DMS 273 (cell line): ENCODE measurements at regions not wholly inside any gene's neighbourhood (a gene's known extent, or its start where the extent isn't known, plus 50 kb on each side); places are given as distances from the start of the nearest gene placed in this dataset.

ENCODE experiments used
- DNase-seq: peaks from one replicate; lab custom pipeline; 2025; ENCODE audit not compliant: unreplicated experiment; lab: John Stamatoyannopoulos, UW

GRCh38 chr4:138085736-138086305 is 156.3 kb downstream of the SLC7A11 start:
- no peak for DNase-seq

- DNase-seq: no peak
Observed at GRCh38 chr4:138078751-138079520, 163.2 kb downstream of the SLC7A11 start.

- DNase-seq: no peak
Observed at GRCh38 chr4:138078253-138078652, 163.9 kb downstream of the SLC7A11 start.

- DNase-seq: no peak
Observed at GRCh38 chr4:138076561-138076960, 165.6 kb downstream of the SLC7A11 start.

- no peak for DNase-seq
Observed at GRCh38 chr4:138070816-138071215, 171.3 kb downstream of the SLC7A11 start.

GRCh38 chr4:138063581-138063980 is 178.6 kb downstream of the SLC7A11 start:
- DNase-seq: no peak

GRCh38 chr4:138062929-138063328 is 179.2 kb downstream of the SLC7A11 start:
- DNase-seq: no peak

GRCh38 chr4:138056541-138056940 is 185.6 kb downstream of the SLC7A11 start:
- DNase-seq: no peak

GRCh38 chr4:138055890-138056289 is 186.3 kb downstream of the SLC7A11 start:
- no peak for DNase-seq

- no peak for DNase-seq
Observed at GRCh38 chr4:138053641-138054301, 188.4 kb downstream of the SLC7A11 start.

- no peak for DNase-seq
Observed at GRCh38 chr4:138052806-138053632, 189.1 kb downstream of the SLC7A11 start.

GRCh38 chr4:138051157-138051556 is 191.0 kb downstream of the SLC7A11 start:
- no peak for DNase-seq

GRCh38 chr4:138050601-138051000 is 191.5 kb downstream of the SLC7A11 start:
- no peak for DNase-seq

- no peak for DNase-seq
Observed at GRCh38 chr4:138049355-138049754, 192.8 kb downstream of the SLC7A11 start.

GRCh38 chr4:138047290-138047689 is 194.9 kb downstream of the SLC7A11 start:
- DNase-seq: no peak

GRCh38 chr4:138045036-138045435 is 197.1 kb downstream of the SLC7A11 start:
- DNase-seq: no peak

- no peak for DNase-seq
Observed at GRCh38 chr4:138039010-138039409, 203.1 kb downstream of the SLC7A11 start.

- DNase-seq: no peak
Observed at GRCh38 chr4:138037696-138038095, 204.5 kb downstream of the SLC7A11 start.

- DNase-seq: peak; percentile 61
Observed at GRCh38 chr4:138035781-138036258, 206.3 kb downstream of the SLC7A11 start.

- no peak for DNase-seq
Observed at GRCh38 chr4:138034871-138035270, 207.3 kb downstream of the SLC7A11 start.

- no peak for DNase-seq
Observed at GRCh38 chr4:138032222-138032621, 209.9 kb downstream of the SLC7A11 start.
